ENCODE measurements at regions not wholly inside any gene's neighbourhood (a gene's known extent, or its start where the extent isn't known, plus 50 kb on each side); places are given as distances from the start of the nearest gene placed in this dataset.

- TF ChIP-seq CTCF (conservative IDR thresholded peaks at IDR 0.05 in 1 of 2, IDR thresholded peaks at IDR 0.05 in 1 of 2; ENCODE audit: extremely low read depth in 1 of 2, insufficient read depth in 1 of 2, low read depth in 1 of 2, low read length in 2 of 2), result no peak
- TF ChIP-seq EZH2 (IDR thresholded peaks at IDR 0.05; ENCODE audit: borderline replicate concordance, low read length), result no peak
Observed at GRCh38 chr6:80537118-80537972, 430.9 kb downstream of the BCKDHB start.
